H1 (cell line): ENCODE measurements at regions not wholly inside any gene's neighbourhood (a gene's known extent, or its start where the extent isn't known, plus 50 kb on each side); places are given as distances from the start of the nearest gene placed in this dataset.

ENCODE experiments used
- CTCF ChIA-PET: fragments of 300-600 bp; sonication (Branson Sonifier 250); formaldehyde crosslinking; loops from one replicate; lab custom pipeline; 2021; ENCODE audit not compliant: partially characterized antibody; lab: Charles Lee
- POLR2A ChIA-PET: fragments of 300-600 bp; sonication (Branson Sonifier 250); formaldehyde crosslinking; loops from one replicate; lab custom pipeline; 2021; ENCODE audit warnings: inconsistent platforms; ENCODE audit not compliant: partially characterized antibody; lab: Charles Lee
- DNase-seq, 2 experiments: peaks; one replicate each; pipeline versions ENCODE4 v3.0.0 to v3.0.0-alpha.2; 2010 to 2022; ENCODE audit warnings: low spot score in 2 of 2, low read depth in 1 of 2, mixed read lengths in 1 of 2
- FAIRE-seq: peaks from 2 replicates; lab custom pipeline; 2011; peaks lifted over from hg19 to GRCh38; lab: Jason Lieb, UNC
- H2AFZ ChIP-seq: 2 replicates; pipeline ENCODE4 v1.8.1; 2012; ENCODE audit warnings: low read length, inconsistent platforms
- H2AK5ac ChIP-seq: 2 replicates; pipeline ENCODE4 v1.6.1; 2013; ENCODE audit warnings: low read depth, low read length
- H2BK120ac ChIP-seq: replicated peaks from 2 replicates; pipeline ENCODE3; 2013; ENCODE audit warnings: low read depth, low read length, inconsistent platforms
- H2BK12ac ChIP-seq: 2 replicates; pipeline ENCODE4 v1.6.1; 2013; ENCODE audit warnings: low read depth, low read length
- H2BK15ac ChIP-seq: 2 replicates; pipeline ENCODE4 v1.6.1; 2013; ENCODE audit warnings: low read length
- H2BK20ac ChIP-seq: 2 replicates; pipeline ENCODE4 v1.6.1; 2013; ENCODE audit warnings: low read length
- H2BK5ac ChIP-seq: 2 replicates; pipeline ENCODE4 v1.6.1; 2013; ENCODE audit warnings: low read depth, low read length
- H3K14ac ChIP-seq: 2 replicates; pipeline ENCODE4 v1.6.1; 2013; ENCODE audit warnings: inconsistent platforms; ENCODE audit not compliant: insufficient read length
- H3K18ac ChIP-seq: 2 replicates; pipeline ENCODE4 v1.6.1; 2013; ENCODE audit warnings: low read length; ENCODE audit errors: extremely low read depth
- H3K23ac ChIP-seq: 2 replicates; pipeline ENCODE4 v1.6.1; 2013; ENCODE audit warnings: inconsistent platforms; ENCODE audit not compliant: insufficient read length
- H3K23me2 ChIP-seq: 2 replicates; pipeline ENCODE4 v1.6.1; 2013; ENCODE audit warnings: low read depth, low read length
- H3K27ac ChIP-seq: 2 replicates; pipeline ENCODE4 v1.6.1; 2011; ENCODE audit warnings: low read depth, low read length, inconsistent platforms
- H3K27me3 ChIP-seq, 4 experiments: replicated peaks in 1 of 4; 1 replicate in 1 of 4; 2 replicates in 3 of 4; pipeline versions ENCODE4 v1.6.1 to v1.8.1; 2011 to 2013; ENCODE audit warnings: low read length in 3 of 4, mild to moderate bottlenecking in 3 of 4, inconsistent platforms in 2 of 4, mixed read lengths in 2 of 4, moderate library complexity in 1 of 4; ENCODE audit not compliant: control insufficient read depth in 3 of 4, insufficient read depth in 3 of 4; ENCODE audit errors: extremely low read depth in 1 of 4
- H3K36me3 ChIP-seq, 4 experiments: 2 replicates each; pipeline versions ENCODE4 v1.6.1 to v1.8.1; 2011 to 2013; ENCODE audit warnings: mild to moderate bottlenecking in 4 of 4, low read length in 3 of 4, moderate library complexity in 2 of 4, control low read depth in 1 of 4, inconsistent platforms in 1 of 4; ENCODE audit not compliant: insufficient read depth in 4 of 4, control insufficient read depth in 2 of 4
- H3K4ac ChIP-seq: replicated peaks from 2 replicates; pipeline ENCODE3; 2013; ENCODE audit warnings: low read length, low read depth, mixed read lengths, inconsistent platforms; ENCODE audit not compliant: insufficient read length
- H3K4me1 ChIP-seq, 4 experiments: replicated peaks in 1 of 4; 1 replicate in 1 of 4; 2 replicates in 3 of 4; pipeline versions ENCODE4 v1.6.1 to v1.8.1; 2011 to 2013; ENCODE audit warnings: low read length in 3 of 4, inconsistent platforms in 2 of 4, mixed read lengths in 1 of 4; ENCODE audit not compliant: insufficient read depth in 4 of 4, control insufficient read depth in 3 of 4
- H3K4me2 ChIP-seq, 2 experiments: 2 replicates each; pipeline versions ENCODE4 v1.6.1 to v1.8.1; 2011 to 2013; ENCODE audit warnings: low read depth in 2 of 2, low read length in 2 of 2, control low read depth in 1 of 2, inconsistent platforms in 1 of 2, mild to moderate bottlenecking in 1 of 2; ENCODE audit not compliant: insufficient read depth in 1 of 2
- H3K4me3 ChIP-seq, 4 experiments: fragments of 200-600, 300-600 bp in 1 of 4; sonication (generic), shearing (Covaris generic), sonication (Bioruptor Twin) in 1 of 4; 2 replicates each; pipeline versions ENCODE4 v1.5.1 to v1.8.1; 2011 to 2016; ENCODE audit warnings: low read length in 4 of 4, low read depth in 3 of 4, control low read depth in 2 of 4, inconsistent platforms in 2 of 4, mild to moderate bottlenecking in 2 of 4, mixed read lengths in 1 of 4, moderate library complexity in 1 of 4; ENCODE audit not compliant: insufficient read depth in 2 of 4; ENCODE audit errors: extremely low read depth in 1 of 4
- H3K56ac ChIP-seq: replicated peaks from 2 replicates; pipeline ENCODE3; 2013; ENCODE audit warnings: low read depth, mild to moderate bottlenecking, mixed read lengths, low read length, inconsistent platforms; ENCODE audit not compliant: insufficient read length
- H3K79me1 ChIP-seq: 2 replicates; pipeline ENCODE4 v1.6.1; 2013; ENCODE audit warnings: low read depth, low read length, control low read depth
- H3K79me2 ChIP-seq, 2 experiments: 2 replicates each; pipeline versions ENCODE4 v1.6.1 to v1.8.1; 2012 to 2013; ENCODE audit warnings: low read length in 2 of 2, mild to moderate bottlenecking in 2 of 2, inconsistent platforms in 1 of 2; ENCODE audit not compliant: insufficient read depth in 2 of 2, control insufficient read depth in 1 of 2
- H3K9ac ChIP-seq, 4 experiments: replicated peaks in 1 of 4; 1 replicate in 1 of 4; 2 replicates in 3 of 4; pipeline versions ENCODE4 v1.6.1 to v1.8.1; 2011 to 2013; ENCODE audit warnings: low read depth in 3 of 4, low read length in 3 of 4, control low read depth in 2 of 4, mild to moderate bottlenecking in 2 of 4, moderate library complexity in 2 of 4, inconsistent platforms in 1 of 4; ENCODE audit errors: extremely low read depth in 1 of 4
- H3K9me3 ChIP-seq, 2 experiments: 2 replicates each; pipeline versions ENCODE4 v1.6.1 to v1.8.1; 2012 to 2013; ENCODE audit warnings: mild to moderate bottlenecking in 2 of 2, moderate library complexity in 2 of 2, control low read depth in 1 of 2, inconsistent platforms in 1 of 2, low read depth in 1 of 2, low read length in 1 of 2, mixed read lengths in 1 of 2; ENCODE audit not compliant: insufficient read depth in 2 of 2
- H4K20me1 ChIP-seq, 2 experiments: replicated peaks in 1 of 2; 2 replicates each; pipeline versions ENCODE3 to v1.8.1; 2011 to 2013; ENCODE audit warnings: inconsistent platforms in 2 of 2, low read length in 2 of 2, mild to moderate bottlenecking in 1 of 2; ENCODE audit not compliant: insufficient read depth in 2 of 2, control insufficient read depth in 1 of 2
- H4K5ac ChIP-seq: 2 replicates; pipeline ENCODE4 v1.6.1; 2013; ENCODE audit warnings: low read length, low read depth, mixed read lengths, inconsistent platforms; ENCODE audit not compliant: insufficient read length
- H4K8ac ChIP-seq: 2 replicates; pipeline ENCODE4 v1.8.0; 2013; ENCODE audit warnings: mild to moderate bottlenecking, moderate library complexity, low read length, inconsistent platforms; ENCODE audit not compliant: insufficient read depth; ENCODE audit errors: extremely low read depth
- H4K91ac ChIP-seq: replicated peaks from 2 replicates; pipeline ENCODE3; 2013; ENCODE audit warnings: low read length, mixed read lengths, inconsistent platforms; ENCODE audit not compliant: insufficient read length
- ASH2L ChIP-seq: fragments of 200-600, 300-600 bp; sonication (generic); IDR thresholded peaks from one replicate; pipeline ENCODE4 v1.7.1; 2017; ENCODE audit warnings: low read length
- BCL11A ChIP-seq, 2 experiments: IDR thresholded peaks; one replicate each; pipeline ENCODE4 v1.6.1; 2011; ENCODE audit warnings: low read depth in 2 of 2, low read length in 2 of 2, mild to moderate bottlenecking in 2 of 2
- RXRA ChIP-seq: IDR thresholded peaks from 2 replicates; pipeline ENCODE4 v1.6.1; 2011; ENCODE audit warnings: low read depth, mild to moderate bottlenecking, low read length, moderate library complexity; ENCODE audit not compliant: insufficient read depth
- SP2 ChIP-seq: IDR thresholded peaks from 2 replicates; pipeline ENCODE4 v1.6.1; 2012; ENCODE audit warnings: mild to moderate bottlenecking, low read length, inconsistent platforms
- TBP ChIP-seq: IDR thresholded peaks from 2 replicates; pipeline ENCODE4 v1.6.1; 2011; ENCODE audit warnings: low read depth, low read length, improper control_type of control experiment
- YY1 ChIP-seq: IDR thresholded peaks from 2 replicates; pipeline ENCODE4 v1.6.1; 2011; ENCODE audit warnings: low read depth, mild to moderate bottlenecking, low read length
- WGBS, 2 experiments: shearing (Covaris generic) in 1 of 2; methylation state at CpG; one replicate each; pipeline versions ENCODE4 v1.1.6 to v1.1.7; 2013 to 2015; ENCODE audit warnings: low lambda C conversion rate in 2 of 2, mixed read lengths in 2 of 2, inconsistent platforms in 1 of 2, low coverage in 1 of 2, missing lambda C conversion rate in 1 of 2; ENCODE audit not compliant: insufficient replicate concordance in 2 of 2, insufficient coverage in 1 of 2, insufficient read length in 1 of 2; ENCODE audit errors: extremely low coverage in 1 of 2, missing lambda C conversion rate in 1 of 2; 5-methylcytosine and 5-hydroxymethylcytosine counted together

- CTCF ChIA-PET: interaction anchor here (0.8 kb wide), 2 partner anchors 8 to 35 kb away, joined by 3 read pairs; no protein-coding TSS in a partner anchor
- TF ChIP-seq ASH2L: no peak
- no peak for TF ChIP-seq TBP
- no peak for TF ChIP-seq SP2
- TF ChIP-seq BCL11A (IDR thresholded peaks at IDR 0.05; ENCODE audit: low read depth in 2 of 2, low read length in 2 of 2): no peak
- TF ChIP-seq RXRA: no peak
- no peak for TF ChIP-seq YY1
These were observed 88.3 kb downstream of the ETAA1 start for GRCh38 chr2:67485431-67485830.

More at GRCh38 chr2:67485431-67485830, 88.3 kb downstream of the ETAA1 start:
- no peak overlapping the region for H3K4me3 ChIP-seq
- H2BK12ac ChIP-seq: no peak overlapping the region
- H3K23ac ChIP-seq: no peak overlapping the region
- no peak overlapping the region for H2BK20ac ChIP-seq
- no peak overlapping the region for H3K18ac ChIP-seq
- no peaks in the 10 kb centered on the region for H3K27me3 ChIP-seq
- no peak for FAIRE-seq
- H4K20me1 ChIP-seq: no peaks in the 10 kb centered on the region
- no peak for DNase-seq
- H2AFZ ChIP-seq: no peak overlapping the region
- H4K91ac ChIP-seq: no peak overlapping the region
- H3K9me3 ChIP-seq: no peaks in the 10 kb centered on the region
- H3K4me2 ChIP-seq: no peak overlapping the region
- no peaks in the 10 kb centered on the region for H3K4me1 ChIP-seq
- no peak overlapping the region for H2BK15ac ChIP-seq
- no peak overlapping the region for H4K8ac ChIP-seq
- H3K27ac ChIP-seq: no peak overlapping the region
- no peak overlapping the region for H2BK5ac ChIP-seq
- no peak overlapping the region for H2AK5ac ChIP-seq
- POLR2A ChIA-PET: no interaction called here
- no peak overlapping the region for H3K56ac ChIP-seq
- no peaks in the 10 kb centered on the region for H3K23me2 ChIP-seq
- no peaks in the 10 kb centered on the region for H3K79me2 ChIP-seq
- H3K4ac ChIP-seq: no peak overlapping the region
- H3K79me1 ChIP-seq: no peaks in the 10 kb centered on the region
- no peak overlapping the region for H3K9ac ChIP-seq
- H2BK120ac ChIP-seq: no peak overlapping the region
- H3K36me3 ChIP-seq: no peaks in the 10 kb centered on the region
- WGBS, 2 experiments: 73% methylated on average over 2 of the region's 2 CpGs; no CpG with 5 or more reads in 1 of the 2 experiments
- H4K5ac ChIP-seq: no peak overlapping the region
- no peak overlapping the region for H3K14ac ChIP-seq
